SK-N-DZ (cell line): ENCODE measurements at regions not wholly inside any gene's neighbourhood (a gene's known extent, or its start where the extent isn't known, plus 50 kb on each side); places are given as distances from the start of the nearest gene placed in this dataset.
"Not testable (repeated sequence)": the region's sequence is repeated elsewhere in the genome, so short reads cannot be mapped to it uniquely, and the experiment has no call there.

ENCODE experiments used
- DNase-seq: peaks from one replicate; pipeline ENCODE4 v3.0.0-alpha.2; 2015; ENCODE audit warnings: low spot score

GRCh38 chr6:27100921-27101320 lies 146.6 kb upstream of the PRSS16 start:
- DNase-seq, result no peak

- DNase-seq, result no peak
These were observed 145.7 kb upstream of the PRSS16 start for GRCh38 chr6:27101824-27102223.

- no peak for DNase-seq
These were observed 141.1 kb upstream of the PRSS16 start for GRCh38 chr6:27106382-27106781.

- no peak for DNase-seq
These were observed 135.8 kb upstream of the PRSS16 start for GRCh38 chr6:27111743-27112142.

GRCh38 chr6:27112974-27113373 lies 134.5 kb upstream of the PRSS16 start:
- DNase-seq, result no peak

- DNase-seq, result no peak
These were observed 128.2 kb upstream of the PRSS16 start for GRCh38 chr6:27119329-27119728.

- DNase-seq, result no peak
These were observed 127.7 kb upstream of the PRSS16 start for GRCh38 chr6:27119761-27120160.

GRCh38 chr6:27121640-27122039 lies 125.9 kb upstream of the PRSS16 start:
- no peak for DNase-seq

- DNase-seq, result no peak
These were observed 123.2 kb upstream of the PRSS16 start for GRCh38 chr6:27124252-27124657.

GRCh38 chr6:27126046-27126814 lies 121.3 kb upstream of the PRSS16 start:
- no peak for DNase-seq

GRCh38 chr6:27126815-27127537 lies 120.5 kb upstream of the PRSS16 start:
- peak; percentile 78 for DNase-seq

- DNase-seq, result not testable (repeated sequence)
These were observed 119.6 kb upstream of the PRSS16 start for GRCh38 chr6:27127874-27128273.

- no peak for DNase-seq
These were observed 119.0 kb upstream of the PRSS16 start for GRCh38 chr6:27128311-27129094.

GRCh38 chr6:27129095-27129815 lies 118.2 kb upstream of the PRSS16 start:
- DNase-seq, result no peak

GRCh38 chr6:27129917-27130316 lies 117.6 kb upstream of the PRSS16 start:
- DNase-seq, result no peak

GRCh38 chr6:27130668-27131428 lies 116.7 kb upstream of the PRSS16 start:
- DNase-seq, result no peak

- not testable (repeated sequence) for DNase-seq
These were observed 115.3 kb upstream of the PRSS16 start for GRCh38 chr6:27132282-27132531.

GRCh38 chr6:27132532-27133280 lies 114.8 kb upstream of the PRSS16 start:
- peak; percentile 99 for DNase-seq

GRCh38 chr6:27133281-27134227 lies 113.9 kb upstream of the PRSS16 start:
- DNase-seq, result peak; percentile 64
